GM12878 (cell line): ENCODE measurements at regions not wholly inside any gene's neighbourhood (a gene's known extent, or its start where the extent isn't known, plus 50 kb on each side); places are given as distances from the start of the nearest gene placed in this dataset.
"Not testable (repeated sequence)": the region's sequence is repeated elsewhere in the genome, so short reads cannot be mapped to it uniquely, and the experiment has no call there.

Experiments used
- POLR2AphosphoS5 ChIP-seq: IDR thresholded peaks from 2 replicates; pipeline ENCODE4 v1.6.1; 2011; ENCODE audit warnings: mild to moderate bottlenecking, low read length, inconsistent platforms
- SMAD5 ChIP-seq: IDR thresholded peaks from 2 replicates; pipeline ENCODE4 v1.6.1; 2016; ENCODE audit warnings: antibody characterized with exemption, low read depth

DNA sequence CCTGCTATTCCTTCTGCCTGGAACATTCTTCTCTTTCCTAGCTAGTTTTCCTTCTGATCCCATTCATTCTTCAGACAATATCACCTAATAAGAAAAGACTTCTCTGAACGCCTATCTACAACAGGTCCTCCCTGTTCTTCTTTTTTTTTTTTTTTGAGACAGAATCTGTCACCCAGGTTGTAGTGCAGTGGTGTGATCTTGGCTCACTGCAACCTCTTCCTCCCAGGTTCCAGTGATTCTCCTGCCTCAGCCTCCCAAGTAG is 208.3 kb downstream of the BCAS1 start:
- not testable (repeated sequence) for TF ChIP-seq POLR2AphosphoS5, SMAD5
